ENCODE measurements at regions not wholly inside any gene's neighbourhood (a gene's known extent, or its start where the extent isn't known, plus 50 kb on each side); places are given as distances from the start of the nearest gene placed in this dataset.

GRCh38 chr1:212233321-212233720 lies 51.9 kb upstream of the PPP2R5A start:
- TF ChIP-seq POLR2A (IDR thresholded peaks at IDR 0.05) (no peak), CTCF (IDR thresholded peaks at IDR 0.05) (no peak)

Data from Peyer's patch (tissue), 4 donors.